ENCODE measurements at regions not wholly inside any gene's neighbourhood (a gene's known extent, or its start where the extent isn't known, plus 50 kb on each side); places are given as distances from the start of the nearest gene placed in this dataset.

DNA sequence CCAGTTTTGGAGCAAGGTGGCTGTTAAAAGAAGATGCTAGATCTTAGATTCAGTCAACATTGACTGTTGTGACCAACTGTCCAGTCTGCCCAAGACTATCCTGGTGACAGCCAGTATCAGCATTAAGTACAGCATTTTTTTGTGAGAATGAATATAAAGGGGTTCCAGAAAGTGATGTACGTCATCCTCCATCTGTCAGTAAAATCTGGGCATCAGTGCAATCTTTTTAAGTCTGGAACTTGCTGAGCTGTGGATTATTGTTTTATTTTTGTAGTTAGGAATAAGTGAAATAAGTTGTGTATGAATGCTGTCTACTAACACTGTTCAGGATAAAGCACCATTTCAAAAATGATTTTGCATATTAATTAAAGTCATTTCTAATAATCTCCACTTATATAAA is 1020.0 kb upstream of the GHITM start:
- Histone ChIP-seq H3K4me3 (ENCODE audit: low read length) (no peak overlapping the region), H3K4me2 (ENCODE audit: low read depth, low read length) (no peak overlapping the region), H2AFZ (ENCODE audit: low read length) (no peak overlapping the region), H3K27me3 (replicated peaks; ENCODE audit: insufficient read depth, low read length) (no peaks in the 10 kb centered on the region), H3K27ac (ENCODE audit: low read length) (no peak overlapping the region), H3K9me3 (replicated peaks; ENCODE audit: insufficient read depth, low read length) (no peaks in the 10 kb centered on the region), H4K20me1 (ENCODE audit: insufficient read depth, low read length) (no peaks in the 10 kb centered on the region), H3K4me1 (ENCODE audit: low read length) (no peaks in the 10 kb centered on the region), H3K9ac (ENCODE audit: low read length) (no peak overlapping the region), H3K9me2 (replicated peaks; ENCODE audit: insufficient read depth, low read length) (no peaks in the 10 kb centered on the region), H3K79me2 (ENCODE audit: low read length) (no peaks in the 10 kb centered on the region), H3F3A (ENCODE audit: insufficient read depth, low read length) (no peaks in the 10 kb centered on the region), H3K36me3 (replicated peaks; ENCODE audit: insufficient read depth, low read length) (no peaks in the 10 kb centered on the region)
- DNase-seq, result no peak
- TF ChIP-seq CTCF (IDR thresholded peaks at IDR 0.05; ENCODE audit: low read length) (no peak), EZH2phosphoT487 (IDR thresholded peaks at IDR 0.05; ENCODE audit: low read length) (no peak), EZH2 (optimal IDR thresholded peaks at IDR 0.05; ENCODE audit: low read depth, low read length) (no peak)

- H3F3A ChIP-seq (ENCODE audit: insufficient read depth, low read length), result no peaks in the 10 kb centered on the region
- no peak overlapping the region for H3K4me3 ChIP-seq (ENCODE audit: low read length)
- H3K9ac ChIP-seq (ENCODE audit: low read length), result no peak overlapping the region
- H3K27me3 ChIP-seq (replicated peaks; ENCODE audit: insufficient read depth, low read length), result no peaks in the 10 kb centered on the region
- no peaks in the 10 kb centered on the region for H3K79me2 ChIP-seq (ENCODE audit: low read length)
- TF ChIP-seq EZH2phosphoT487 (IDR thresholded peaks at IDR 0.05; ENCODE audit: low read length), result no peak
- TF ChIP-seq EZH2 (optimal IDR thresholded peaks at IDR 0.05; ENCODE audit: low read depth, low read length), result no peak
- TF ChIP-seq CTCF (IDR thresholded peaks at IDR 0.05; ENCODE audit: low read length), result no peak
- H2AFZ ChIP-seq (ENCODE audit: low read length), result no peak overlapping the region
- no peak overlapping the region for H3K4me2 ChIP-seq (ENCODE audit: low read depth, low read length)
- H3K4me1 ChIP-seq (ENCODE audit: low read length), result no peaks in the 10 kb centered on the region
- no peaks in the 10 kb centered on the region for H3K9me2 ChIP-seq (replicated peaks; ENCODE audit: insufficient read depth, low read length)
- no peaks in the 10 kb centered on the region for H4K20me1 ChIP-seq (ENCODE audit: insufficient read depth, low read length)
- no peaks in the 10 kb centered on the region for H3K9me3 ChIP-seq (replicated peaks; ENCODE audit: insufficient read depth, low read length)
- no peak overlapping the region for H3K27ac ChIP-seq (ENCODE audit: low read length)
- no peaks in the 10 kb centered on the region for H3K36me3 ChIP-seq (replicated peaks; ENCODE audit: insufficient read depth, low read length)
- DNase-seq, result no peak
Observed at GRCh38 chr10:83122336-83122735, 1017.0 kb upstream of the GHITM start.

DNA sequence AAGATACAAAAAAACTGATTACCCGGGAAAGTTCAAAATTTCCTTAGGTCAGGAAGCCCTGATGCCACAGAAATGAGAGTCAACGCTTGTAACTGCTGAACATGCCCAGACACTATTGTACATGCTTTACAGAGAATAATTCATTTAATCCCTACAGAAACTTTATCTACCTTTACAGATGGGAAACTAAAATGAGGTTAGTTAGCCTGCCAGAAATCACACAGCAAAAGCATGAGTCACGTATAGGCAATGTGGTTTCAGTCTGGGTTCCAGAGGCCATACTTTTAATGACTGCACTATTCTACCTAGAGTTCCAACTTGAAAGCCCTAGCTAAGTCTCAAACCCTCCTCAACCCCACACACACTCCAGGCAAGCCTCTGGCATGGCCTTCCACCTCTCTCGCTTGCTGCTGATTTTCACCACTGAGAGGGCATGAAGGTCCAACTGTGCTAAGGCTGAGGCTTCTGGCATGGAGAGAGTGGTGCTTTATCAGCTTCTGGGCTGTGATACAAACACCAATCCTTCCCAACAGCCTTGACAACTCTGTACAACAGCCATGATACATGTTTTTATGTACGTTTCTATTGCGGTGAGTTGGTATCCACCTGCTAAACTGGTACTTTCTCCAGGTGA is 1011.2 kb upstream of the GHITM start:
- DNase-seq, result no peak
- Histone ChIP-seq H3K27ac (ENCODE audit: low read length) (no peak overlapping the region), H3K4me3 (ENCODE audit: low read length) (no peak overlapping the region), H3K9me3 (replicated peaks; ENCODE audit: insufficient read depth, low read length) (no peaks in the 10 kb centered on the region), H3K4me1 (ENCODE audit: low read length) (no peaks in the 10 kb centered on the region), H3K36me3 (replicated peaks; ENCODE audit: insufficient read depth, low read length) (no peaks in the 10 kb centered on the region), H3K27me3 (replicated peaks; ENCODE audit: insufficient read depth, low read length) (no peaks in the 10 kb centered on the region), H2AFZ (ENCODE audit: low read length) (no peak overlapping the region), H3K79me2 (ENCODE audit: low read length) (no peaks in the 10 kb centered on the region), H3K9ac (ENCODE audit: low read length) (no peak overlapping the region), H4K20me1 (ENCODE audit: insufficient read depth, low read length) (no peaks in the 10 kb centered on the region), H3K9me2 (replicated peaks; ENCODE audit: insufficient read depth, low read length) (no peaks in the 10 kb centered on the region), H3F3A (ENCODE audit: insufficient read depth, low read length) (no peaks in the 10 kb centered on the region), H3K4me2 (ENCODE audit: low read depth, low read length) (no peak overlapping the region)
- TF ChIP-seq EZH2 (optimal IDR thresholded peaks at IDR 0.05; ENCODE audit: low read depth, low read length), result no peak
- TF ChIP-seq EZH2phosphoT487 (IDR thresholded peaks at IDR 0.05; ENCODE audit: low read length), result no peak
- TF ChIP-seq CTCF (IDR thresholded peaks at IDR 0.05; ENCODE audit: low read length), result no peak

All from MM.1S (cell line).